HG03575 (cell line): ENCODE measurements at regions not wholly inside any gene's neighbourhood (a gene's known extent, or its start where the extent isn't known, plus 50 kb on each side); places are given as distances from the start of the nearest gene placed in this dataset.

Experiments
- ATAC-seq: cut with Tn5 transposase; IDR thresholded peaks from one replicate; pipeline ENCODE4 v1.9.1; 2021; ENCODE audit not compliant: unreplicated experiment, insufficient number of reproducible peaks, low FRiP score; ENCODE audit errors: extremely low read depth

DNA sequence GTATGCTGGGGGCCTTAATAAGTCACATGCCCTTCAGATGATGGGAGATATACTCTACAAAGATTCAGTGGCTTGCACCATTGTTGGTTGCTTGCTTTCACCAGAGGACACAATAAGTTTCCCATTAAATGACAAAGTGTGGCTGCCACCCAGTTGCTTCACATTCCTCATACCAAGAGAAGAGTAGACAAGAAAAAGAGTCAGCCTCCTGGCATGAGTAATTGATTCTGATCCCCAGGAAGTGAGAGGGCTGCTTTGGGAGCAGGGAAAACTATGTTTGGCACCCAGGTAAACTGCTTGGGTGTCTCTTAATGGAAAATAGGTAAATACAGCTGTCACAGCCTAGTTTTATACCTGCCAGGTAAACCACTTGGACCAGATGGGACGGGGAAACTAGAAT is 66.7 kb upstream of the IL6 start:
- no peak for ATAC-seq

DNA sequence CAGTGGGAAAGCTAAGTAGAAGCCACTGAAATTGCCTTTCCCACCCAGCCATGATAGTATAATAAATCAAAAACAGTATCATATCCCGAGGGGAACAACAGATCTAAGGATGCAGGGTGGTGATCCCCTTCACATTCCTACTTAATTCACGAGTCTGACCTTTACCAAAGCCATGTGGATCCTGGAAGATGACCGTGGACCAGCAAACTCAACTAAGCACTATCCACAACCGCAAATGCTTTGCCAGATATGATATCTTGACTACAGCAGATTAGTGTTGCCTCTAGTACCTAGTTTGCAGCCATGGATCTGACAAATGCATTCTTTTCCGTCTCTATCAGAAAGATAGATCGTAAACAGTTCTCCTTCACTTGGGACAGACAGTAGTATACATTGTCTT is 67.3 kb upstream of the IL6 start:
- ATAC-seq = no peak

DNA sequence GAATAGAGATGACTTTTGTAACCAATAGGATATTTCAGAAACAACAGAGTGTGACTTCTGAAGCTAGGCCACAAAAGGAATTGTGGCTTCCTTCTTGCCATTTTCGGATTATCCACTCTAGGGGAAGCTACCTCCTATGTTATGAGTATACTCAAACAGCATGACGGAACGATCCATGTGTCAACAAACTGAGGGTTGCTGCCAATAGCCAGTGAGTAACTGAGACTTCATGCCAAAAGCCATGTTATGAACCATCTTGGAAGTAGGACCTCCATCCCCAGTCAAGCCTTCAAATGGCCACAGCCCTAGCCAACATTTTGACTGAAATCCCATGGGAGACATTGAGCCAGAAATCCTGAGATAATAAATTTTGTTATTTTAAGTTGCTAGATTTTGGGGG is 69.0 kb upstream of the IL6 start:
- ATAC-seq = no peak

DNA sequence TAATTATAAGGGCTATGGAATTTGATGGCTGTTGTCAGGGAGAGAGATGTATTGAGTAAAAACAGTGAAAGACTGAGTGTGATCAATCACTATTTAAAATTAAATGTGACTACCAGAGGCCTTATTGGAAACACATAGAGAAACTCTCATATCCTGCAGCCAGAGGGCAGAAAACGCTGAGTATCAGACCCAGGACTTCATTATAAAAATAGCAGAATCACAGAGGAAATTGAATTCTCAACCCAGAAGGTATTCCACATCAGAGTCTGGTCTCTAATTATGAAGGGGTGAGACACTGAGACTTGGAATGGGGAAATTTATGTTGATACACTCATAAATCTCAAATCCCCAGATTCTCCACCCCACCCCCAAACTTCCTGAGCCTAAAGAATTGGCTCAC is 69.5 kb upstream of the IL6 start:
- no peak for ATAC-seq

DNA sequence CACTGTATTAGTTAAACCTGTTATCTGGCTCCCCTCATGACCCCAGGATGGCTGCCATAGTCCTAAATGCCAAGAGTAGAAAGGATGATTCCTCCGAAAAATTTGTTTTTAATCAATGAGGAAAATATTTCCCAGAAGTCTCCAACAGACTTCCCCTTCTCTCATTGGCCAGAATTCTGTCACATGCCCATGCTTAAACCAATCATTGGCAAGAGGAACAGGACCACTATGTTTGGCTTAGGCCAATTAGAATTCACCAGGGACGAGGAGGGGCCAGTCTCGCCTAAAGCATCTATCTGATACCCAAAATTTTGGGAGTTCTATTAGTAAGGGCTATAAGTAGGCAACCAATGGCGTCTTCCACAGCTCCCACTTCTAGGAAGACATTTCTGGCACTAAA is 71.2 kb upstream of the IL6 start:
- no peak for ATAC-seq

DNA sequence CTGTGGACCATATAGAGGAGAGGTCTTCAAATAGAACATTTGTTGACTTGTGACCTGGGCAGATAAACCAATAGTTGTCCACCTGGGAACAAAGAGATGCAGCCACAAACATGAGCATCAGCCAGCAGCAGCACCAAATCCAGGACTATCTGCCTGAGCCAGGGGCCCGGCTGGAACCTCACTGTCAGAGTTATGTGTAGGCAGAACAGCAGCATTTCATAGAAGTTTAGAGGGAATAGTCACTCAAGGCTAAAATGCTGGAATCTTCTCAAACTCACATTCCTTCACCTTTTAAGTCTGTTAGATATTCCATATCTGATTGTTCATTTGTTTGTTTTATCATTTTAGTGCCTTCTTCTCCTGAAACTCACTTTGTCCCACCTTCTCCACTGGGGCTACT is 72.2 kb upstream of the IL6 start:
- ATAC-seq = no peak

DNA sequence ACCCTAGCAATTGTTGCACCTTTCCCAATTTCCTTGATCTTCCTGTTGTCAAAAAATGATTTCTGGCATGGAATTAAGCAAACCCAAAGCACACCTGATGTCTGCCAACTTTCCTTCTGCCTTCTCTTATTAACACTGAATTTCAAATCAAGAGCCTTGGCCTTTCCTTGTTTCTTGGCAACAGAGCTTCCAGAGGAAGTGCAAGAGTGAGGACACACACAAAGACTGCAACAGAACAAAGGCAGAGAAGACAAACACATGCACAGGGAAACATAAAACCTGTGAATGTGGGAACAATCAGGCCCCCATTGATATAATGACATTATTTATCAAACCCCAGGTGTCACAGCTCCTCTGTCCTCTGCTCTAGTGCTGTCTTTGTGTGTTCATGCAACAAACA is 73.0 kb upstream of the IL6 start:
- ATAC-seq = no peak

DNA sequence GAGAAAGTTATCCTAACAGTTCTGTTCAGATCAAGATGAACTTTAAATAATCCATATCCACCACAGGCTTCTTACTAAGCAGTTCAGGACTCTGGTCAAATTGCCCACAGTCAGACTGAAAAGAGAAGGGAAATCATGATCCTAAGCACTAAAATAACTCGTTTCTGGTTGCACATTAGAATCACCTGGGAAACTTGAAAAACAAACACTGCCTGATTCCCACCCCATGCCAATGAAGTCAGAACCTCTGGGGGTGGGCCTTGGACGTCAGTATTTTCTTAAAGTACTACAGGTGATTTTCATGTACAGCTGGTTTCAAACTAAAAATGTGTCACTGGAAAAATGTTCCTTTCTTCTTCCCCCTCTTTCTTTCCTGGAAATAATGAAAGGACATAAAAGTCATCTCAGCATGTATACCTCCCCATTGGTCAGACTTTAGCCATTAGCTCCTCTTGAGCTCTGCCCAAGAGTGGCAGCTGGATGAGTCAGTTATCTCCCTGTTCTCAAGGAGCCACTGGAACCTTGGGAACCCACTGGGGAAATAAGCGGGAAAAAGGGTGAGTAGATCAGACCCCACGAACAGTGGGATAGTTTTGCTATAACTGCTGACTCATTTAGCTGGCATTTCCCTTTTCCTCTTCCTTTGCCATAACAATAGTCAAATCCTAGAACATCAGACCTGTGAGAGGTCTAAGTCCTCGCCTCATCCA is 75.3 kb upstream of the IL6 start:
- ATAC-seq = no peak

DNA sequence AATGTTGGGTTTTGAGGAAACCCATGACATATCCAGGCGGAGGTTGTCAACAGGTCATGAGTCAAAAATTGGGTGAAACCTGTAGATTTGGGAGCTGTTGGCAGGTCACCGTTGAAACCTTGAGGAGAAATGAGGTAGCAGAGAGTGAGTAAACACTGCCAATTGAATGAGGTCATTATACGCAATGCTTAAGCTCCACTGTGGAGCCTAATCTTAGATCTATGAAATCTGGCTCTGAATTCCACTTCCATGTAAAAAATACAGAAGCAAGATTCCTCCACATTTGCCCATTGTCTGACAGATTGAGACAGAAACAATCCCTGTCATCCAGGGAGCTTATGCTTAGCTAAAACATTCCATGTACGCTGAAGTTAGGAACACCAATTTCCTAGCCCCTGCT is 76.0 kb upstream of the IL6 start:
- ATAC-seq = no peak

DNA sequence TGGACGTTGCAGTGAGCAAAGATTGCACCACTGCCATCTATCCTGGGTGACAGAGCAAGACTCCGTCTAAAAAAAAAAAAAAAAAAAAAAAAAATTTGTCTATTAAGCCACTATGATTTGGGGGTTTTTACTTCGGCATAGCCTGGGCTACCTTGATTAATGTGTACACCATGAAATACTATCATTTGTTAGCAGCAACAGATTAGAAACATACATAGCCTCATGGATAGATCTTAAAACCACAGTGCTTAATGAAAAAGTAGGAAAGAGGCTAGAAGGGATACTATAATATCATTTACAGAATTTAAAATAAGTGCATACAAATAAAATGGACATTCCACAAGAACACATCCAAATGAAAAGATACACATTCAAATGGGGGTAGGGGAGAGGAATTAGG is 77.3 kb upstream of the IL6 start:
- ATAC-seq = no peak

DNA sequence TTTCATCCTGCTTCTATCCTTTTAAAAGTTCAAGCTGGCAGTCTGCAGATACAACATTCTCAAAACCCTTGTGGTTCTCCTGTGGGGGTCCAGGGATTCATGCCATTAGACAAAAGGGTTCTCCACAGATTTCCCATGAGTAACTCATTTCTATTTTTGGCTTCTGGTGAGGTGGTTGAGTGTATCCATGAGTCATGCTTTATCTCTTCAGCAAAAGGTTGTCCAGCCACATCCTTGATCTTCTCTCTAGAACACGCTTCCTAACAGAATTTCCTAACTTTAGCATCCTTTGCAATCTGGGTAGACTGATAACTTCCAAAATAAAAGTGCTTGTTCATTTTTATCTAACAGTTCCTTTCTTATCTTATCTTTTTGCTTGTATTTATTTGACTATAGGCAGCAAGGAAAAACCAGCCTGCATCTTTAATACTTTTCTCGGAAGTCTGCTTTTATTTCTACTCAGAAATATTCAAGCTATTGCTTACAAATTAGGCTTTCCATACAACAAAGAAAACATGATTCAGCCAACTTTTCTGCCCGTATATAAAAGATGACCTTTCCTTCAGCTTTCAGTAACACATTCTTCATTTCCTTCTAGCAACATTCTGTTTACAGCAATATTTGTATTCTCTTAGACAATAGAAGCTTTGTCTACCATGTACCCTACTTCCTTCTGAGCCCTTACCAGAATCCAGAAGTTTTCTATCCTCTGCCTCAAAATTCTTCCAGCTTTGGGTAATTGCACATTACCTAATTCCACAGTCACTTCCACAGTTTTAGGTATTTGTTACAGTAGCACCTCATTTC is 79.3 kb upstream of the IL6 start:
- ATAC-seq = no peak

DNA sequence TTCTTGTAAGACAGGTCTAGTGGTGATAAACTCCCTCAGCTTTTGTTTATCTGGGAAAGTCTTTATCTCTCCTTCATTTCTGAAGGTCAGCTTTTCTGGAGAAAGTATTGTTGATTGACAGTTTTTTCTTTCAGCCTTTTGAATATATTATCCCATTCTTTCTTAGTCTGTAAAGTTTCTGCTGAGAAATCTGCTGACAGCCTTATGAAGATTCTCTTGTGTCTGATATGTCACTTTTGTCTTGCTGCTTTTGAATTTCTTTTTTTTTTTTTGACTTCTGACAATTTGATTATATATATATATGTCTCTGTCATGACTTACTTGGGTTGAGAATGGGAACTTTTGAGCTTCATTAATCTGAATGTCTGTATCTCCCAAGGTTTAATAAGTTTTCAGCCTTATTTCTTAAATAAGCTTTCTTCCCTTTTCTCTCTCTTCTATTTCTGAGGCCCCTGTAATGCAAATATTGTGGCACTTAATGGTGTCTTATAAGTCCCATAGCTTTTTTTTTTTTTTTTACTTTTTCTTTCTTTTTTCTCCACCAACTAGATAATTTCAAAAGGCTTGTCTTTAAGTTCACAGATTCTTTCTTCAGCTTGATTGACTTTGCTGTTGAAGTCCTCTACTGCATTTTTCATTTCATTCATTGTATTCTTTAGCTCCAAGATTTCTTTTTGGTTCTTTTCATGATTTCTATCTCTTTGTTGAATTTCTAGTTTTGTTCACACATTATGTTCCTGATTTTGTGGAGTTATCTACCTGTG is 81.4 kb upstream of the IL6 start:
- no peak for ATAC-seq

DNA sequence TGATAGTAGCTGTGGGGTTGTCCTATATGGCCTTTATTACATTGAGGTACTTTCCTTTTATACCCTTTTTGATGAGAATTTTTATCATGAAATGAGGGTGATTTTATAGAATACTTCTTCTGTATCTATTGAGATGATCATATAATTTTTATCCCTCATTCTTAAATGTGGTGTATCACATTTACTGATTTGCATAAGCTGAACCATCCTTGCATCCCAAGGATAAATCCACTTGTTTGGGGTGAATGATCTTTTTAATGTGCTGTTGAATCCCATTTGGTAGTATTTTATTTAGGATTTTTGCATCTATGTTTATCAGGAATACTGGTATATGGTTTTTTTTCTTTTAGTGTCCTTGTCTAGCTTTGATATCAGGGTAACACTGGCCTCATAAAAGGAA is 84.5 kb upstream of the IL6 start:
- no peak for ATAC-seq

DNA sequence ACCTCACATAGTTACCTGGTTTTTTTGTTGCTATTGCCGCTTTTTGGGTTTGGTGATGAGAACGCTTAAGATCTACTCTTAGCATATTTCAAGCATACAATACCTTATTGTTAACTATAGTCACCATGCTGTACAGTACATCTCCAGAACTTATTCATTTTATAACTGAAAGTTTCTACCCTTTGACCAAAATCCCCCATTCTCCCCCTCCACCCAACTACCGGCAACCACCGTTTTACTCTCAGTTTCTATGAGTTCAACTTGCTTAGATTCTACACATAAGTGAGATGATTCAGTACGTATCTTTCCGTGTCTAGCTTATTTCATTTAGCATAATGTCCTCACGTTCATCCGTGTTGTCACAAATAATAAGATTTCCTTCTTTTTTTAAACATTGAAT is 86.7 kb upstream of the IL6 start:
- ATAC-seq = peak; percentile 98

DNA sequence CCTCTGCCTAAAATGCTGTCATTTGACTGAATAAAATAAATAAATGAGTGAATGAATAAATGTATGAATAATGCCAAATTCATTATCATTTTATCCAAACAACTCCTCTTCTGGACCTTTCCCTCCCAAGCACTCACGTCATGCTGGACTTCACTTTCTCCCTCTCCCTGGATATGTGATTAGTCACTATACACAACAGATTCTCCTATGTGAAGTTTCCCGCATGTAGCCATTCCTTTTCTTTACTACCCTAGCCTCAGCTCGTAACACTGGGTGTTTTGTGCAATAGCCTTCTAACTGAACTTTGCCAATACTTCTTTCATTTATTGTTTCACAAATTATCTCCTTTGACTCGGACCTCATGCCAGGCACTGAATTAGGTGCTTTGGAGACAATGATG is 87.6 kb upstream of the IL6 start:
- ATAC-seq = no peak

DNA sequence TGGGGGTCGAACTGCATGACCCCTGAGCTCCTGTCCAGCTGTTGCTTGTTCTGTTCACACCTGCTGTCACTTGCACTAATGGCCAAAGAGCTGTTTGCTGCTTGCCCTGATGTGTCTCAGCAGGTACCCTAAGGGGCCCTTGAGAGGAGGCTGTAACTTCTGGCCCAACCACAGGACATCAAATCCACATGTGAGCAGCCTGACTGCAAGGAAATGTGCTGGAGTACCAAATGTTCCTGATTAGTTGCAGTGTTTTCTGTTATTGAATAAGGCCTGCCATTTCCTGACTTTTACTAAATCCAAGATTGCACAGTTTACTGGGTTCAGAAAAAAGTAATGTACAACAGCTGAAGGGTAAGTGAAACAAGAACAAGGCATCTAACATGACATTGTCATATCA is 91.7 kb upstream of the IL6 start:
- ATAC-seq = no peak

DNA sequence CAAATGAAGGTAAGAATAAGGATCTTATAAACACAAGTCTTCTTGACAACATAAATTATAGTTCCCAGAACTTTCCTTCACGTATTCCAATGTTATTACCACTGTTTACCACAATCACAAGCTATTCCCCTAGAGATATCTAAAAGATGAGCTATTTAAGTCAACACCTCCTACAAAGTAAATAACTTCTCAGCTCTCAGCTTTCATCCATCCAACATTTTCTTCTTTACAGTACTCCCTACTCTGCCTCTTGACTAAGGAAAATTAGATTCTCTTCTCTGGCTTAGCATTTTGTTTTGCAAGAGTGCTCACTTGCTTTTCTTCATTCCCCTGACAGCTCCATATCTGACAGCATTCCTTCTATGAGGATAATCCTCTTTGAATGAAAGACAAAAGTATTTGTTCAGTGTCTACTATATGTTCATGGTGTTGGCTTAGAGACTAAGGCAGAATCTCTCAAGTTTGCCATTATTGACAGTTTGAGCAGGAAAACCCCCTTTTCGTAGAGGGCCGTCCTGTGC is 93.0 kb upstream of the IL6 start:
- no peak for ATAC-seq

DNA sequence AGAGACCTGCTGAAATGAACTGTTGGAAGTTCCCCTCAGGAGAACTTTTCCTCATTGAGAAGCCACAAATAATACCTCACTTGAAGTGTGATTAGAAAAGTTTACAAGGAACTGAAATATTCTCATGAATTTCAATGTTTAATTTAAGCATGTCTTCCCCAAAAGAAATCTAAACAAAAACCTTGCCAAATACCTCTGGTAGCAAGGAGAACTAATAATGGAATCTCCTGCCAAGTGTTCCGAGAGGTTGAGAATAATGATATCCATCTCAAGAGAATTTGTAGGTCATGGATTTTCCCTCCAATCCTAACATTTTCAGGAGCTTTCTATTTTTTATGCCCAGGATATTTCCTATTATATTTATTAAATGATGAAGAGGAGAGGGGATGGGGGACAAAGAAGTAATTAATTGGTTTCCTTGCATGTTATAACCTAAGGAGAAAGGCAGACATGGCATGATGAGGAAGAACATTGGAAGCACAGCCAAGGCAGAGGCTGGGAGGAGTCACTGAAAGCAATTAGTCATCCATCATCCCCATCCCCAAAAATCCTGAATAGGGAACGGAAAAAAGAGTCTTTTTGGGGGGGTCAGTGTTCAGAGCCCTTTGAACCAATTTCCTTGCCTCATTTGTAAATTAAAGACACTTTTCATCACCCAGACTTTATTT is 93.6 kb upstream of the IL6 start:
- no peak for ATAC-seq

DNA sequence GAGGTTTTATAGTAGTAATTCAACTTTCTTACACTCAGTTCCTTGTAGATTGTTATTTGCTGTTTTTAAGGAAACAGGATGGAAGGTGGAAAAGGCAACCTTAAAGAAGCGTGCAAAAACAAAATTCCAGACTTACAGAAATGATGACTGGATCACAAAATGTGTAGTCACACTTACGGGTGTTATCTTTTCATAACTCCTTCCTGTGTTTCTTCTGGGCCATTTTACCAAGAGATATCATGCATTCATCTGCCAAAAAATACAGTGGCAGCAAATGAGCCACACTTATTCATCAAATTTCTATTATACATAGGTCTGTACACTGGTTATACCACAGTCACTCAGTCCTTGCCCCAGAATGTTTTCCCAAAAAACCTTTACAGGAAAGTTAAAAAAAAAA is 94.3 kb upstream of the IL6 start:
- no peak for ATAC-seq
